ENCODE measurements at regions not wholly inside any gene's neighbourhood (a gene's known extent, or its start where the extent isn't known, plus 50 kb on each side); places are given as distances from the start of the nearest gene placed in this dataset.

DNA sequence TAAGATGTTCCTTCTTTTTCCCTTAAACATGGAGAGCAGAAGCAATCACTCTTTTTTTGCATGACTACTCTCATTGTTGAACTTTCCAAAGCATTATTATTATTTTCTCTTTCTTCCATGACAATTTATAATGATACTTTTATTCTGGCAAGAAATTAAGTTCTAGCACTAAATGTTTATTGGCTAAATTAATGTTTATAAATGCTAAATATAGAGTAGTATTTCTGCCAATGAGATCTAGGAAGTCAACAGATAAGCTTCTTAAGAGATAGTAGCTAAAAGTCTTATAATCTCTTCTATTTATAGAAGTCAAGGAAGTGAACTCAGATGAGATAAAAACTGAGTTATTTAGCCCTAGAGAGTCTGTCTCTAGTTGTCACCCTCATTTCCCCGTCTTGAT is 920.1 kb downstream of the KCNJ2 start:
- TF ChIP-seq, protein P1, sequence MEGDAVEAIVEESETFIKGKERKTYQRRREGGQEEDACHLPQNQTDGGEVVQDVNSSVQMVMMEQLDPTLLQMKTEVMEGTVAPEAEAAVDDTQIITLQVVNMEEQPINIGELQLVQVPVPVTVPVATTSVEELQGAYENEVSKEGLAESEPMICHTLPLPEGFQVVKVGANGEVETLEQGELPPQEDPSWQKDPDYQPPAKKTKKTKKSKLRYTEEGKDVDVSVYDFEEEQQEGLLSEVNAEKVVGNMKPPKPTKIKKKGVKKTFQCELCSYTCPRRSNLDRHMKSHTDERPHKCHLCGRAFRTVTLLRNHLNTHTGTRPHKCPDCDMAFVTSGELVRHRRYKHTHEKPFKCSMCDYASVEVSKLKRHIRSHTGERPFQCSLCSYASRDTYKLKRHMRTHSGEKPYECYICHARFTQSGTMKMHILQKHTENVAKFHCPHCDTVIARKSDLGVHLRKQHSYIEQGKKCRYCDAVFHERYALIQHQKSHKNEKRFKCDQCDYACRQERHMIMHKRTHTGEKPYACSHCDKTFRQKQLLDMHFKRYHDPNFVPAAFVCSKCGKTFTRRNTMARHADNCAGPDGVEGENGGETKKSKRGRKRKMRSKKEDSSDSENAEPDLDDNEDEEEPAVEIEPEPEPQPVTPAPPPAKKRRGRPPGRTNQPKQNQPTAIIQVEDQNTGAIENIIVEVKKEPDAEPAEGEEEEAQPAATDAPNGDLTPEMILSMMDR (IDR thresholded peaks at IDR 0.05) = no peak
- TF ChIP-seq, protein P2, sequence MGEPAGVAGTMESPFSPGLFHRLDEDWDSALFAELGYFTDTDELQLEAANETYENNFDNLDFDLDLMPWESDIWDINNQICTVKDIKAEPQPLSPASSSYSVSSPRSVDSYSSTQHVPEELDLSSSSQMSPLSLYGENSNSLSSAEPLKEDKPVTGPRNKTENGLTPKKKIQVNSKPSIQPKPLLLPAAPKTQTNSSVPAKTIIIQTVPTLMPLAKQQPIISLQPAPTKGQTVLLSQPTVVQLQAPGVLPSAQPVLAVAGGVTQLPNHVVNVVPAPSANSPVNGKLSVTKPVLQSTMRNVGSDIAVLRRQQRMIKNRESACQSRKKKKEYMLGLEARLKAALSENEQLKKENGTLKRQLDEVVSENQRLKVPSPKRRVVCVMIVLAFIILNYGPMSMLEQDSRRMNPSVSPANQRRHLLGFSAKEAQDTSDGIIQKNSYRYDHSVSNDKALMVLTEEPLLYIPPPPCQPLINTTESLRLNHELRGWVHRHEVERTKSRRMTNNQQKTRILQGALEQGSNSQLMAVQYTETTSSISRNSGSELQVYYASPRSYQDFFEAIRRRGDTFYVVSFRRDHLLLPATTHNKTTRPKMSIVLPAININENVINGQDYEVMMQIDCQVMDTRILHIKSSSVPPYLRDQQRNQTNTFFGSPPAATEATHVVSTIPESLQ (CRISPR knock-in tag; IDR thresholded peaks at IDR 0.05) = no peak
